Uterus (tissue), 2 donors: ENCODE measurements at regions not wholly inside any gene's neighbourhood (a gene's known extent, or its start where the extent isn't known, plus 50 kb on each side); places are given as distances from the start of the nearest gene placed in this dataset.

Experiments
- CTCF ChIP-seq, 4 experiments: fragments of 200-600 bp in 2 of 4; fragments of 450-650 bp in 2 of 4; sonication (generic) in 2 of 4; IDR thresholded peaks; one replicate each; pipeline ENCODE4 v1.5.1; 2016 to 2019; ENCODE audit warnings: antibody characterized with exemption in 4 of 4, mild to moderate bottlenecking in 2 of 4, moderate library complexity in 1 of 4
- POLR2A ChIP-seq, 2 donors: fragments of 450-650 bp; IDR thresholded peaks; one replicate each; pipeline ENCODE4 v1.6.1; 2016; ENCODE audit warnings: antibody characterized with exemption in 2 of 2, mild to moderate bottlenecking in 1 of 2, moderate library complexity in 1 of 2

- TF ChIP-seq CTCF (IDR thresholded peaks at IDR 0.05), result no peak
- no peak for TF ChIP-seq POLR2A (IDR thresholded peaks at IDR 0.05)
Observed at GRCh38 chr3:161585922-161586321, 89.3 kb downstream of the OTOL1 start.
